SH-SY5Y (cell line): ENCODE measurements at regions not wholly inside any gene's neighbourhood (a gene's known extent, or its start where the extent isn't known, plus 50 kb on each side); places are given as distances from the start of the nearest gene placed in this dataset.

Source experiments
- GATA2 ChIP-seq: IDR thresholded peaks from 2 replicates; pipeline ENCODE4 v1.6.1; 2011; ENCODE audit warnings: mild to moderate bottlenecking, low read depth, low read length
- GATA3 ChIP-seq: IDR thresholded peaks from 2 replicates; pipeline ENCODE4 v1.6.1; 2011; ENCODE audit warnings: low read depth, mild to moderate bottlenecking, low read length, moderate library complexity

DNA sequence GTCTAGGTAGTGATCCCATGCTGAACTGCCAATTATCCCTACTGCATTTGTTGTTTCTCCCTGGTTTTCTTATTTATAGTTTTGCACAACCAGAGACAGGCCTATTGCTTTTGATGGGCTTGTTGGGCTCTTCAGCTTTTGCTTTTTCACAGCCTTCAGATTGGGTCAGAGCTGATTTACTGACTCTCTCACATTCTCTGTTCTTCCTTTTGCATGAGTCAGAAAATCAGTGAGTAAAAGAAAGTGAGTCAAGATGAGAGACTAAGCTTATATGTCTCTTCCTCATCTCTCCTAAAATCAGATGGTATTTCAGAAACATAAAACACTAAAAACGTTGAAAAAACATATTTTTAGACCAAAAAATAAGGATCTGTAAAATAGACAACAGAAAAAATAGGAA lies 1135.4 kb downstream of the XPNPEP1 start:
- TF ChIP-seq GATA2: no peak
- no peak for TF ChIP-seq GATA3
